Right lobe of liver (tissue), 6 donors: ENCODE measurements at regions not wholly inside any gene's neighbourhood (a gene's known extent, or its start where the extent isn't known, plus 50 kb on each side); places are given as distances from the start of the nearest gene placed in this dataset.

Source experiments
- ATAC-seq, 4 donors: fragments of 200-7000 bp; cut with Tn5 transposase; one replicate each; pipeline ENCODE4 v1.9.1; 2020; ENCODE audit warnings: mild to moderate bottlenecking in 4 of 4, moderate library complexity in 4 of 4
- DNase-seq, 3 donors: peaks; one replicate each; pipeline ENCODE4 v3.0.0-alpha.2; 2020
- H3K27ac ChIP-seq, 3 donors: fragments of 200-600 bp; one replicate each; pipeline ENCODE4 v1.8.0; 2022
- H3K27me3 ChIP-seq, 2 donors: fragments of 200-600 bp; one replicate each; pipeline ENCODE4 v1.8.0; 2022
- H3K36me3 ChIP-seq, 4 donors: fragments of 200-600 bp; sonication (generic) in 1 of 4; one replicate each; pipeline versions ENCODE4 v1.5.1 to v1.8.0; 2017 to 2022; ENCODE audit warnings: control low read depth in 1 of 4
- H3K4me1 ChIP-seq, 4 donors: fragments of 200-600 bp; sonication (generic) in 1 of 4; one replicate each; pipeline versions ENCODE4 v1.5.1 to v1.8.0; 2017 to 2022; ENCODE audit warnings: control low read depth in 1 of 4
- H3K4me3 ChIP-seq, 3 donors: fragments of 200-600 bp; one replicate each; pipeline ENCODE4 v1.8.0; 2022
- H3K9me3 ChIP-seq, 4 donors: fragments of 200-600 bp; sonication (generic) in 1 of 4; one replicate each; pipeline versions ENCODE4 v1.5.1 to v1.8.0; 2017 to 2022; ENCODE audit warnings: control low read depth in 1 of 4
- POLR2A ChIP-seq: fragments of 450-650 bp; IDR thresholded peaks from one replicate; pipeline ENCODE4 v1.6.1; 2017; ENCODE audit warnings: antibody characterized with exemption, mild to moderate bottlenecking
- WGBS: methylation state at CpG from one replicate; pipeline ENCODE4 v1.1.6; 2018; ENCODE audit warnings: low coverage, low lambda C conversion rate; ENCODE audit not compliant: insufficient coverage; ENCODE audit errors: missing lambda C conversion rate; 5-methylcytosine and 5-hydroxymethylcytosine counted together
- intact Hi-C, 2 donors: fragments of 100-400 bp; cut with DNase I; formaldehyde crosslinking; loops; one replicate each; pipeline versions ENCODE4 v1.11.2 to v1.14.1; 2022
- small RNA-seq, 2 experiments: library from RNA; depleted of rRNA; stranded (forward); fragments of <200 nt; gene quantifications; one replicate each; pipeline ENCODE3, GENCODE V24; 2016
- TF ChIP-seq, protein P1 (sequence below), 4 donors: fragments of 200-600 bp in 3 of 4; fragments of 450-650 bp in 1 of 4; IDR thresholded peaks; one replicate each; pipeline versions ENCODE4 v1.5.1 to v1.8.0; 2016 to 2022; ENCODE audit warnings: antibody characterized with exemption in 4 of 4, mild to moderate bottlenecking in 2 of 4
- donor health status: DM: no; HTN: yes; CAD: no.
- donor health status: DM: no; HTN: no; CAD: no.
- donor health status: DM: no; HTN: no; CAD: no.
- donor health status: DM: no; HTN: yes; CAD: no.
- donor health status: DM: no; HTN: yes; CAD: no.

GRCh38 chr4:97504713-97505112 lies 638.6 kb downstream of the STPG2 start:
- Histone ChIP-seq H3K4me3 (no peak overlapping the region), H3K36me3 (no peaks in the 10 kb centered on the region), H3K4me1 (no peaks in the 10 kb centered on the region), H3K27me3 (no peaks in the 10 kb centered on the region), H3K27ac (no peak overlapping the region), H3K9me3 (no peaks in the 10 kb centered on the region)
- no peak for TF ChIP-seq POLR2A
- TF ChIP-seq, protein P1, sequence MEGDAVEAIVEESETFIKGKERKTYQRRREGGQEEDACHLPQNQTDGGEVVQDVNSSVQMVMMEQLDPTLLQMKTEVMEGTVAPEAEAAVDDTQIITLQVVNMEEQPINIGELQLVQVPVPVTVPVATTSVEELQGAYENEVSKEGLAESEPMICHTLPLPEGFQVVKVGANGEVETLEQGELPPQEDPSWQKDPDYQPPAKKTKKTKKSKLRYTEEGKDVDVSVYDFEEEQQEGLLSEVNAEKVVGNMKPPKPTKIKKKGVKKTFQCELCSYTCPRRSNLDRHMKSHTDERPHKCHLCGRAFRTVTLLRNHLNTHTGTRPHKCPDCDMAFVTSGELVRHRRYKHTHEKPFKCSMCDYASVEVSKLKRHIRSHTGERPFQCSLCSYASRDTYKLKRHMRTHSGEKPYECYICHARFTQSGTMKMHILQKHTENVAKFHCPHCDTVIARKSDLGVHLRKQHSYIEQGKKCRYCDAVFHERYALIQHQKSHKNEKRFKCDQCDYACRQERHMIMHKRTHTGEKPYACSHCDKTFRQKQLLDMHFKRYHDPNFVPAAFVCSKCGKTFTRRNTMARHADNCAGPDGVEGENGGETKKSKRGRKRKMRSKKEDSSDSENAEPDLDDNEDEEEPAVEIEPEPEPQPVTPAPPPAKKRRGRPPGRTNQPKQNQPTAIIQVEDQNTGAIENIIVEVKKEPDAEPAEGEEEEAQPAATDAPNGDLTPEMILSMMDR (IDR thresholded peaks at IDR 0.05): no peak
- intact Hi-C loops: no loop called here
- ATAC-seq (no peak), DNase-seq (no peak)

DNA sequence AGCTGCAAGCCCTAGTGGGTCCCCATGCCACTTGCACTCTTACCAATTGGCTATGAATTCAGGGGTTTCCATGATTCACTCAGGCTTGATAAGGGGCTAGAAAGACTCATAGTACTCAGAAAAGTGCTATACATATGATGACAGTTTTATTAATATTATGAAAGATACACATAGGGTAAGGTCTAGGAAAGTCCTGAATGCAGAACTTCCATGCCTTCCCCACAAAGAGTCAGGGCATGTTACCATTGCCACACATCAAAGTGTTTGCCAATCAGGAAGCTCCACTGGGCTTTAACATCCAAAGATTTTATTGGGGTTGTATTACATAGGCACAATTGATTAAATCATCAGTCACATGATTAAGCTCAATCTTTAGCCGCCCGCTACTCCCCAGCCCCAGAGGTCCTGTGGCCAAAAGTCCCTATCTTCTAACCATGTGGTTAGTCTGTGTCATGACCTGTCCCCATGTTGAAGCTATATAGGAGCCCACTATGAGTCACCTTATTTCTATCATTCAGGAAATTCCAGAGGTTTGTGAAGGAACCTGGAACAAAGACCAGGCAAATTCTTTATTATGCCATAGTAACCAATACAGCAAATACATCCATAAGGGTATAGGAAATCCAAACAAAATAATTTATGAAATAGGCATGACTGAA lies 635.6 kb downstream of the STPG2 start:
- H3K36me3 ChIP-seq: no peaks in the 10 kb centered on the region
- no peak for ATAC-seq
- no peaks in the 10 kb centered on the region for H3K9me3 ChIP-seq
- intact Hi-C loops: no loop called here
- DNase-seq: no peak
- no peaks in the 10 kb centered on the region for H3K27me3 ChIP-seq
- H3K4me3 ChIP-seq: no peak overlapping the region
- no peaks in the 10 kb centered on the region for H3K4me1 ChIP-seq
- TF ChIP-seq, protein P1 (IDR thresholded peaks at IDR 0.05): no peak
- TF ChIP-seq POLR2A: no peak
- no peak overlapping the region for H3K27ac ChIP-seq
- 92% methylated on average over 2 of the region's 2 CpGs for WGBS

Small RNA genes lying in the stretch of these regions (small RNA-seq; reads per million reads assigned to genes)
- gene COX7A2P2 (0 reads per million in 2 experiments), gene RNU6-34P (0 reads per million in 2 experiments)
